Caki2 (cell line): ENCODE measurements at regions not wholly inside any gene's neighbourhood (a gene's known extent, or its start where the extent isn't known, plus 50 kb on each side); places are given as distances from the start of the nearest gene placed in this dataset.
"Not testable (repeated sequence)": the region's sequence is repeated elsewhere in the genome, so short reads cannot be mapped to it uniquely, and the experiment has no call there.

Experiments used
- DNase-seq: peaks from one replicate; pipeline ENCODE4 v3.0.0-alpha.2; 2015; ENCODE audit warnings: low read depth
- in situ Hi-C: cut with HindIII; loops from 2 replicates; pipeline ENCODE4 v1.10.0; 2016; ENCODE audit warnings: low sequenced_read_pairs, low pct_unique_long_range_greater_than_20kb, mixed read lengths

DNA sequence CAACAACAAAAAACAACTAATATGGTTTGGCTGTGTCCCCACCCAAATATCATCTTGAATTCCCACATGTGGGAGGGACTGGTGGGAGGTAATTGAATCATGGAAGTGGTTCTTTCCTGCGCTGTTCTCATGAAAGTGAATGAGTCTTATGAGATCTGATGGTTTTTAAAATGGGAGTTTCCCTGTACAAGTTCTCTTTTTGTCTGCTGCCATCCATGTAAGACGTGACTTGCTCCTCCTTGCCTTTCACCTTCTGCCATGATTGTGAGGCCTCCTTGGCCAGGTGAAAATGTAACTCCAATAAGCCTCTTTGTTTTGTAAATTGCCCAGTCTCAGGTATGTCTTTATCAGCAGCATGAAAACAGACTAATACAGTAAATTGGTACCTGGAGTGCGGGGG, 183.5 kb upstream of the BANK1 start:
- DNase-seq, in situ Hi-C loops: not testable (repeated sequence)

GRCh38 chr4:101604976-101605375, 185.6 kb upstream of the BANK1 start:
- DNase-seq, result peak; percentile 55

DNA sequence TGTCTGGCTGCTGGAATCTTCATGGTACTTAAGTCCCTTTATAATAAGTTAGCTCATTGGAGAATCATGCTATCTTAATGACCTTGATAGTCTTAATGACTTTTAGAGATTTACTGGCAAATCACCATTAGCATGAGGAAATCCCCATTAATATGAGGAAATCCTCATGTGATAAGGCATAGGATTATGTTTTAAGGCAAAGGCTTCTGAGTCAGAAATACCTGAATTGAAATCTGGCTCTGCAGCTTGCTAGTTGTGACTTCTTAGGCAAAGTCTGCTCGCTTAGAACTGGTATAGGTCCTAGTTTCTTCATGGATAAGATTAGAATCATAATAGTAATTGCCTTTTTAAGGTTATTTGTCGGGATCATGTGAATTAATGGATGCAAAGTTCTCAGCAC, 190.2 kb upstream of the BANK1 start:
- DNase-seq, result no peak
- in situ Hi-C loops, result no loop called here

More at GRCh38 chr4:101604976-101605375, 185.6 kb upstream of the BANK1 start:
- in situ Hi-C loops, result no loop called here

DNA sequence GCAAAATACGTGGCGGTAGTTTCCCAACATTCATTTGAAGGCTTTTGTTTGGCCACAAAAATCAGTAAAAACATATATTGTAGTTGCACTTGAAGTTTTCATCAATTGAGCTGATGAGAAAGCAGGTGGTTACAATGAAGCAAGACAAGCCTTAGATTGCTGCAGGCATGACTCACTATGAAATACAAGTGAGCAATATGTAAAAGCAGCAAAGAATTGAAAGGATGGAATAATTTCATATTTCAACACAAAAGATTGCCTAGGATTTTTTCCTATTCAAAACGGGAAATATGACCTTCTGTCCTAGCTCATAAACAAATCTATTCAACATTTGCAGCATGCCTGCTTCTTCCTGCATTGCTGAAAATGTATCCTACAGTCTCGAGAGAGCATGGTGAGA, 190.9 kb upstream of the BANK1 start:
- DNase-seq, result no peak
- in situ Hi-C loops, result no loop called here

DNA sequence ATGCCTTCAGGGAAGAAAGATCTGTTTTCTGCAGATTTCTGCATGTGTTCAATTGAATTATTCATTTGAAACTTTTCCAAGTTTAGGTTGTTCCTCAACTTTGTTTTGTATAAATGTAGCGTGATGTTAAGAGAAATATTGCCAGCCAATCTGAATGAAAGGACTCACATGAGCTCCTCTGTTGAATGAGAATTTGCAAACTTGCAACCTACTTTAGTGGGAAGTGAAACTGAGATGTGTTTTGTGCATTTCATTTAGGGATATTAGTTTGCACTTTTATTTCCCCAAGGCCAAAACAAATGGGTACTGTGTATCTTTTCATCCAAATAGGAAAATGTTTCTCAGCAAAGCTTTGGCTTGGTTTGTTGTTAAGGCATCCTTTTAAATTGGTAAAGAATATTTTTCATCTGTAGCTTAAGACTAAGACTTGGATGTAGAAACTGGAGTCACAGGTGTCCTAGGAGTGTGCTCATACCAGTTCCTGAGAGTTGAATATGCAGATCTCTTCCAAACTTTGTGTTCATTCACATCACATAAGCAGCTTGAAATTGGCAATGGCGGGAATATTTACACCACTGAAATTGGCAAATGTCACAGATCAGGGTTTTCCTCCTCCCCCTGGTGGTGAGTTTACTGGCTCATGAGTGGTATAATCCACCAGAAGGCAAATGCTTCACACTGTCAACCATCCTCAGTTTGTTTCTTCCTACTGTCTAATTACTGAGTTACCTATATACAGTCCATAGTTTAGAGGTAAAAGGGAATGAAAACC, 193.6 kb upstream of the BANK1 start:
- in situ Hi-C loops, result no loop called here

DNA sequence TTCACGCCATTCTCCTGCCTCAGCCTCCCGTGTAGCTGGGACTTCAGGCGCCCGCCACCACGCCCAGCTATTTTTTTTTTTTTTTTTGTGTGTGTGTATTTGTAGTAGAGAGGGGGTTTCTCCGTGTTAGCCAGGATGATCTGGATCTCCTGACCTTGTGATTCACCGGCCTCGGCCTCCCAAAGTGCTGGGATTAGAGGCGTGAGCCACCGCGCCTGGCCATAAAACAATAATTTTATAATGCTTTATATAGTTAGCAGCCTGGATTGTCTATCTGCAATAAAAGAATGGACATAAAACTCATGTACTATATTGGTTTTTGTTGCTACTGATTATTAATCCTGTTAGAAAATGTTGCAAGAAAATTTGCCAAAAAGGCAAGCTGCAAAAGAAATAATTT, 195.9 kb upstream of the BANK1 start:
- in situ Hi-C loops, result no loop called here
- no peak for DNase-seq

More for the DNA sequence above, 193.6 kb upstream of the BANK1 start:
- no peak for DNase-seq

DNA sequence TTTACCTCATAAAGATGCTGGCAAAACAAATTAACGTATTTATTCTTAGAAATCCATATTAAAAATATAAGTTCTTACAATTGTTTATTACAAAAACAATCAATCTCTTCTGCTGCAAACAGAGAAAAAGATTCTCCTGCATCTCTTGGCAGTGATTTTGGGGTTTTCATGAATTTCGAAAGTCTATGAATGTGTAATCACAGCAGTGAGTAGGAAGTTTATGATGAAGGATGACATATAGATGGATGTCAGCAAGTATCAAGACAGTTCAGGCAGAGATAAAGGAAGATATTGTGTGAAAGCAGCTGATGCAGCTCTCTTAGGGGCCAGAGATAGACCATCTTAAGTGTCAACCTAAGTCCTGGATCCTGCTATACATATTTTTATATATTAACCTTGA, 196.9 kb upstream of the BANK1 start:
- no peak for DNase-seq
- in situ Hi-C loops, result no loop called here

DNA sequence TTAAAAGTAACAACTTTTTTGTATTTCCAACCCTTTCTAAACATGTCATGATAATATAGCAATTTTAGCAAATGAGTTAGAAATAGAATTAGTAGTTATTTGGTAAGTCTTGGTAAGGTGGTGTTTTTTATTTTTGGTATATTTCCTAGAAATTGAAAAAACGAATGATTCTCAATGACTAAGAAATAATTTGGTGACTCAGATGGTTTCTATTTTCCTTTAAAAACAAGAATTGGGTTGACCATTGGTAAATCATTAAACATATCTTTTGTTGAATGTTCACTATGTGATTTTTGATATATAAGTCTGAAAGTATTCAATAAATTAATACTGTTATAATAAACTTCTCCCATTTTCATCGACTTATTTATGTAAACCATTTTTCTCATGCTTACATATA, 206.2 kb upstream of the BANK1 start:
- DNase-seq, result no peak

DNA sequence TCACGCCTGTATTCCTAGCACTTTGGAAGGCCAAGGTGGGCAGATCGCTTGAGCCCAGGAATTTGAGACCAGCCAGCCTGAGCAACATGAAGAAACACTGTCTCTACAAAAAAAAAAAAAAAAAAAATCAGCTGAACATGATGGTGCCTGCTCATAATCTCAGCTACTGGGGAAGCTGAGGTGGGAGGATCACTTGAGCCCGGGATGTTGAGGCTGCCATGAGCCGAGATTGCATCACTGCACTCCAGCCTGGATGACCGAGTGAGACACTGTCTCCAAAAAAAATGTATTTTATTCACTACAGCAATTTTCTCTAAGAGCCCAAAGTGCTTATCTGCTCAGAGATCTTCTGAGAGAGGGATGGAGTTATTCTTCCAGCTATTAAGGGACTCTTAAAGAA, 215.8 kb upstream of the PPP3CA start:
- DNase-seq, result no peak
- in situ Hi-C loops, result no loop called here

More for the DNA sequence above, 206.2 kb upstream of the BANK1 start:
- in situ Hi-C loops, result no loop called here

- DNase-seq, result no peak
- in situ Hi-C loops, result no loop called here
These were observed 209.5 kb upstream of the PPP3CA start for GRCh38 chr4:101556842-101557241.

DNA sequence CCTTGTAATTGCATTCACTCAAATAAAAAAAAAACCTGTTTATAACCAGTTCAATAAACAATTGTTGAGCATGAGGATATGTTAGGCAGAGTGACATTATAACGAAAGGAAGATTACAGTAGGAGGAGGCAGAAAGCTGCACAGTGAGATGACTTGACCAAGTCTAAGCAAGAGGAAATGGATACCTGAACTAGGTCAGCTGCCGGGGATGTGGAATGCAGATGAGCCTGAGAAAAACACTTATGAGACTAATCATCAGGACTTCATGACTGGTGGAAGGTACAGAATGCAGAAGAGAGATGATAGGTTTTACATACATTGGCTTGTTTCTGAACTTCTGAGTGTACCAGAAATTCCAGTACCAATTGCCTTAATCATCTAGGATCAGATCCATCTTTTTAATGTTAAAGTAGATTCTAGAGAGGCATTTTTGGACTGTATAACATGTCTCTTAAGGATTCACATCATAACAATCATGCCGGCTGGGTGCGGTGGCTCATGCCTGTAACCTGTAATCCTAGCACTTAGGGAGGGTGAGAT, 208.1 kb upstream of the PPP3CA start:
- in situ Hi-C loops, result no loop called here
- no peak for DNase-seq

DNA sequence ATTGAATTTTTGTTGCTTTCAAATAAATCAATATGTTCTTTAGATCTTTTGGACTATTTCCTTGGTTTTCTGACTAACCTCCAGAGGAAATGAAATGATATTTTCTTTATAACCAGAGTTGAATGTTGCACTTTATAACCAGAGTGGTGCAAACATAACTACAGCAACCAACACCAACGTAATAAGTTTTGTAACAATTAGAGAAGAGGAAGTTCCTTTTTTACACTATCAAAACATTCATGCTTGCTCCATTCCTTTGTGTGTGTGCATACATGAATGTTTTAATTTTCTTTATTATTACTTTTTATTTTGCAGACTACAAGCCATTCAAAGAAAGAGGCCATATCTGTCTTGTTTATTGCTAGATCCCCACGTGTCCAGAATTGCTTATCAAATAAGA, 193.0 kb upstream of the PPP3CA start:
- in situ Hi-C loops, result no loop called here
- no peak for DNase-seq

GRCh38 chr4:101528526-101528925, 181.2 kb upstream of the PPP3CA start:
- DNase-seq, result no peak
- in situ Hi-C loops, result no loop called here

GRCh38 chr4:101527188-101527587, 179.9 kb upstream of the PPP3CA start:
- DNase-seq, result no peak
- in situ Hi-C loops, result no loop called here

GRCh38 chr4:101515566-101515965, 168.2 kb upstream of the PPP3CA start:
- no peak for DNase-seq

DNA sequence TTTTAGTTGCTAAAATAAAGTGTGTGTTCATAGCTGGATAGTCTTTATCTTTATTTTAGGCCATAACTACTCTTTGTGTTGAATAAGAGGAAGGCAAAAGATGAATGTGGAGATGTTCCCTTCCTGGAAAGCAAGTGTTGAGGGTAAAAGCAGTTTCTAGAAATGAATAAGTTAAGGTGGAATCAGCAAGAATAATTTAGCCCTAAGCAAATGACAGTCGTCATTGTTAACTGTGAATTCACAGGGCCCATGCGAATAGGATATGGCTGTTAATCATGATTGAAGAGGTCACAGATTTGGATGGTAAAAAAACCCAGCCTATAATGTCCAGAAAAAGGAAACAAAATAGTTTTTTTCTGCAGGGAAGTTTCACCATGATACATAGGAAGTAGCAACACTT, 167.8 kb upstream of the PPP3CA start:
- DNase-seq, result no peak
- in situ Hi-C loops, result no loop called here

More at GRCh38 chr4:101515566-101515965, 168.2 kb upstream of the PPP3CA start:
- in situ Hi-C loops, result no loop called here

DNA sequence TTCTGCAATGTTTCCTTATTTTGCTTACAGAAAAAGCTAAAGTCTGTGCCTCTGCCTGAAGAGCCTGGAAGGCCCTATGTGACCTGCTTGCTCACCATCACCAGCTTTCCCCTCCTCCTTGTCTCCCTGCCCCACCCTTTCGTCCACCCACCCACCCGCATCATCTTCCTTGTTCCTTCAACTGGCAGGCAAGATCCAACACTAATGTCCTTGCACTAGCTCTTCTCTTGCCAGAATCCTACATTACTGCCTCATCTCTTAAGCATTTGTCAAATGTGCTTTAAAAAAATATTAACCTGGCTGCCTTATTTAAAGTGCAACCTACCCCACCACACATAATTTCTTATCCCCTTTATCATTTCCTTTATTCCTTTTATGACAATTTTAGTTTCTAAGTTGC, 165.1 kb upstream of the PPP3CA start:
- no peak for DNase-seq
- in situ Hi-C loops, result no loop called here

DNA sequence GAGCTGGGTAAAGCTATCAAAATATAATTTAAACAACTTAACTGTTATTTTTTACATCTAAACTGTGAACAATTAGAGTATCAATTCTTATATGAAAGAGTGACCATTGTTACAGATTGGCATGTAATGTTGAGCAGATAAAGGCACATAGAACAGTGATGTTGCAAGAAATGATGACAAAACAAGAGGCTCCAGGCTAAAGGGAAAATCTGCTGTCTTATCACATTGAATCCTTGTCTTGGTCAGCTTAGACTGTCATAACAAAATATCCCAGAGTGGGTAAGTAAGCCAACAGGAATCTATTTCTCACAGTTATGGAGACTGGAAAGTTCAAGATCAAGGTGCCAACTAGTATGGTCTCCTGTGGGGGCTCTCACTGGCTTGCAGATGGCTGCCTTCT, 154.1 kb upstream of the PPP3CA start:
- in situ Hi-C loops, result no loop called here
- no peak for DNase-seq

DNA sequence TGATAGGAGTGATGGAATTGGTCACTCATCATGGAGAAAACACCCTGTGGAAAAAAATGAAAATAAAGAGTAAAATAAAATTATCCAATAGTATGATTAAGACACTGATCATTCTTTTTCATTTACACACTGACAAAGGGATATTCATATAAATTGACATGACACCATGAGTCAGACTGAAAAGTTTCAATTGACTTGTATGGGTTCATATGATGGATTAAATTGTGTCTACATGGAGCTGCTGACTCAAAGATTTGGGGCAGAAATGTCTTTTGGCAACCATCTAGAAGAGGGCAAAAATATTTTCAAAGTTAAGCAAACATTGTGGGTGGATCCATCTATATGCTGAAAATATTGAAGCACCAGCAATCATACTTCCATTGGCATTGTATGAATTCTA, 153.4 kb upstream of the PPP3CA start:
- in situ Hi-C loops, result no loop called here
- no peak for DNase-seq

GRCh38 chr4:101475246-101475645, 127.9 kb upstream of the PPP3CA start:
- in situ Hi-C loops, result no loop called here
- DNase-seq, result no peak
